HCT116 (cell line): ENCODE measurements at regions not wholly inside any gene's neighbourhood (a gene's known extent, or its start where the extent isn't known, plus 50 kb on each side); places are given as distances from the start of the nearest gene placed in this dataset.

Experiments used
- FOSL1 ChIP-seq: IDR thresholded peaks from 2 replicates; pipeline ENCODE4 v1.6.1; 2012; ENCODE audit warnings: low read depth
- JUND ChIP-seq: IDR thresholded peaks from 2 replicates; pipeline ENCODE4 v1.6.1; 2012
- POLR2A ChIP-seq: IDR thresholded peaks from 2 replicates; pipeline ENCODE4 v1.7.0; 2011; ENCODE audit warnings: borderline replicate concordance; ENCODE audit not compliant: insufficient read depth, insufficient read length; ENCODE audit errors: extremely low read depth
- RAD21 ChIP-seq: IDR thresholded peaks from 2 replicates; pipeline ENCODE4 v1.6.1; 2012; ENCODE audit warnings: low read depth, mild to moderate bottlenecking
- REST ChIP-seq: IDR thresholded peaks from 2 replicates; pipeline ENCODE4 v1.6.1; 2012; ENCODE audit warnings: low read depth
- TF ChIP-seq, protein P1 (sequence below), 3 experiments: fragments of 200-600 bp in 1 of 3; sonication (generic) in 1 of 3; IDR thresholded peaks in 2 of 3; conservative IDR thresholded peaks in 1 of 3; 2 replicates each; pipeline ENCODE4 v1.5.1; 2012 to 2017; ENCODE audit warnings: low read depth in 2 of 3, low read length in 2 of 3, antibody characterized with exemption in 1 of 3, borderline replicate concordance in 1 of 3, control low read depth in 1 of 3, mild to moderate bottlenecking in 1 of 3, mixed read lengths in 1 of 3, mixed run types in 1 of 3, moderate library complexity in 1 of 3; ENCODE audit not compliant: insufficient read depth in 1 of 3

DNA sequence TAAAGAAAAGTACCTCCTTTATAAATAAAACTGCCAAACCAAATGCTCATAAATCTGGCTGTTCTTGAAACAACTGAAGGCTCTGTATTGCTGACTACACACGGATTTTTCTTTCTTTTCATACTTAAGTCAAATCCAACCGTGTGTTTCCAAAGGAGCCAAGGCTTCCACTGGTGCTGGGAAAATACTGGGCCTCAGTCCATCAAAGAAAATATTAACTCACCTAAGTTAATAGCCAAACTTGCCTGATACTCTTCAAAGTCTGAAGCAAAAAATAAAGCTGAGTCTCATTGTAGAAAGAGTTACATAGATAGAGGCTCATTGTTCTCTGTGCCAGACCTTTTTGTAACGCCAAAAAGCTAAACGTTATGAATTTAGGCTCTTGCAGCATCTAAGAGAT is 350.4 kb upstream of the CDH9 start:
- no peak for TF ChIP-seq REST
- TF ChIP-seq, protein P1, sequence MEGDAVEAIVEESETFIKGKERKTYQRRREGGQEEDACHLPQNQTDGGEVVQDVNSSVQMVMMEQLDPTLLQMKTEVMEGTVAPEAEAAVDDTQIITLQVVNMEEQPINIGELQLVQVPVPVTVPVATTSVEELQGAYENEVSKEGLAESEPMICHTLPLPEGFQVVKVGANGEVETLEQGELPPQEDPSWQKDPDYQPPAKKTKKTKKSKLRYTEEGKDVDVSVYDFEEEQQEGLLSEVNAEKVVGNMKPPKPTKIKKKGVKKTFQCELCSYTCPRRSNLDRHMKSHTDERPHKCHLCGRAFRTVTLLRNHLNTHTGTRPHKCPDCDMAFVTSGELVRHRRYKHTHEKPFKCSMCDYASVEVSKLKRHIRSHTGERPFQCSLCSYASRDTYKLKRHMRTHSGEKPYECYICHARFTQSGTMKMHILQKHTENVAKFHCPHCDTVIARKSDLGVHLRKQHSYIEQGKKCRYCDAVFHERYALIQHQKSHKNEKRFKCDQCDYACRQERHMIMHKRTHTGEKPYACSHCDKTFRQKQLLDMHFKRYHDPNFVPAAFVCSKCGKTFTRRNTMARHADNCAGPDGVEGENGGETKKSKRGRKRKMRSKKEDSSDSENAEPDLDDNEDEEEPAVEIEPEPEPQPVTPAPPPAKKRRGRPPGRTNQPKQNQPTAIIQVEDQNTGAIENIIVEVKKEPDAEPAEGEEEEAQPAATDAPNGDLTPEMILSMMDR (IDR thresholded peaks at IDR 0.05 in 2 of 3, conservative IDR thresholded peaks at IDR 0.05 in 1 of 3; ENCODE audit: borderline replicate concordance in 1 of 3, insufficient read depth in 1 of 3, low read depth in 2 of 3, low read length in 2 of 3) = no peak
- TF ChIP-seq POLR2A = no peak
- TF ChIP-seq RAD21 = no peak
- TF ChIP-seq JUND = no peak
- no peak for TF ChIP-seq FOSL1
